ENCODE measurements at regions not wholly inside any gene's neighbourhood (a gene's known extent, or its start where the extent isn't known, plus 50 kb on each side); places are given as distances from the start of the nearest gene placed in this dataset.

- no peak for ATAC-seq (ENCODE audit: low read depth in 2 of 2)
- Histone ChIP-seq H3K4me3 (ENCODE audit: low read depth, low read length) (no peak overlapping the region), H3K27me3 (ENCODE audit: control insufficient read depth, insufficient read depth, low read length) (no peaks in the 10 kb centered on the region), H3K27ac (ENCODE audit: insufficient read depth, low read length, poor library complexity, severe bottlenecking) (no peak overlapping the region), H3K9me3 (ENCODE audit: control insufficient read depth in 2 of 2, low read length in 2 of 2) (no peaks in the 10 kb centered on the region), H3K4me1 (ENCODE audit: control insufficient read depth, insufficient read depth, low read length, poor library complexity, severe bottlenecking) (no peaks in the 10 kb centered on the region), H3K36me3 (ENCODE audit: control insufficient read depth, insufficient read depth, low read length) (no peaks in the 10 kb centered on the region)
- no peak overlapping the region for H3K4me3 Mint-ChIP-seq
- no peaks in the 10 kb centered on the region for H3K36me3 Mint-ChIP-seq
- H3K4me1 Mint-ChIP-seq, result no peaks in the 10 kb centered on the region
- H3K27ac Mint-ChIP-seq, result no peak overlapping the region
- peaks cover 0 to 6% (median 0%) of the 10 kb centered on the region in 7 donors for H3K9me3 Mint-ChIP-seq
- no peak for DNase-seq
- H3K27me3 Mint-ChIP-seq, result no peaks in the 10 kb centered on the region
These were observed 417.7 kb downstream of the AR start for GRCh38 chrX:67961516-67961915.

All from CD4-positive, CD25-positive, alpha-beta regulatory T cell (primary cell).